Activated CD8-positive, alpha-beta memory T cell treated with anti-CD3 and anti-CD28 coated beads for 48 hours (primary cell): ENCODE measurements at regions not wholly inside any gene's neighbourhood (a gene's known extent, or its start where the extent isn't known, plus 50 kb on each side); places are given as distances from the start of the nearest gene placed in this dataset.
"Not testable (repeated sequence)": the region's sequence is repeated elsewhere in the genome, so short reads cannot be mapped to it uniquely, and the experiment has no call there.

Experiments used
- DNase-seq, 3 experiments: peaks; one replicate each; pipeline ENCODE4 v3.0.0-alpha.2; 2020; ENCODE audit warnings: low read depth in 2 of 3, low spot score in 2 of 3

- no peak for DNase-seq
Measured at GRCh38 chr6:10184371-10185227, 230.3 kb downstream of the TFAP2A start.

GRCh38 chr6:10180138-10181074 lies 234.5 kb downstream of the TFAP2A start:
- DNase-seq = no peak

DNA sequence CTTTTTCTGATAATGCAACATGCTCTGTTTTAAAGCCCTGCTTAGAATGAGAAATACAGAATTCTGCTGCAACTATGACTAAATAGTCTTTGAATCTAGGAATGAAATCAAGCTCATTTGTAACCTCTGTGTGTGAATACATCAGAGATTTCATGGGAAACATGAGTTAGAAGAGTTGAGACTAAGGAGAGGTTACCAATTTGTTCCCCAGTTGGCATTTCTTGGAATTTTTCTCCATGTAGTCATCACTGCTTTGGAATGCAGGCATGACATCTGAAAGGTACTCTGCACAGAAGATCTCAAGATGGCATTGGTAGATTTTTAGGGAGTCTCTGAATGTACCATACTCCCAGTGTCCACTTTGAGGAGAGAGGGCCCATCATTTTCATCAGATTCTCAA lies 237.2 kb downstream of the TFAP2A start:
- DNase-seq = no peak

DNA sequence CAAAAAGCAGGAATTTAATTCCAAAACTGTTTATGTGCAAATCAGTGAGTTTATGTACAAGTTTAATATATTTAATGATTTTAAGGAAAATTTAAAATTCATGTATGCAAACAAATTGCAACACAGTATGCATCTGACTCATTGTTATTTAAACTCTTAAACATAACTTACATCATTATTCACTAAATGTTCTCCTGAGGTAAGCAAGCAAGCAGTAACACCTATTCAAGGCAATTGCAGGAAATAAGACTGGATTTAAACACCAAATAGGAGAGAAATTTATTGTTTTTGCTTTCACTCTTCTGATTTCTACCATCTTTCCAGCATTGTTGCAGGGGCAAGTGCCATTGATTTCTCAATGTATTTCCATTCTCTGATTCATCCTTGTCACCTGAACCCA lies 239.5 kb downstream of the TFAP2A start:
- no peak for DNase-seq

DNA sequence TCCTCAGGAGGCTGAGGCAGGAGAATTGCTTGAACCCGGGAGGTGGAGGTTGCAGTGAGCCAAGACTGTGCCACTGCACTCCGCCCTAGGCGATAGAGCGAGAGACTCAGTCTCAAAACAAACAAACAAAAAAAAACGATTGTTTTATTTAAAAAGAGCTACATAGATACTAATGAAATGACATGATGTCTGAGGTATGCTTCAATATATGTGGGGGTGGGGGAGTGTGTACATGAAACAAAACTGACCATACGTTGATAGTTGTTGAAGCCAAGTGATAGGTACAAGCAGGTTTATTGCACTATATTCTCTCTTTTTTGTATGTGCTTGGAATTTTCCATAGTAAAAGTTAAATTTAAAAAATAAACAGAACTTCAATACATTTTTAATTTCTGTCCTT lies 240.1 kb downstream of the TFAP2A start:
- DNase-seq = no peak

DNA sequence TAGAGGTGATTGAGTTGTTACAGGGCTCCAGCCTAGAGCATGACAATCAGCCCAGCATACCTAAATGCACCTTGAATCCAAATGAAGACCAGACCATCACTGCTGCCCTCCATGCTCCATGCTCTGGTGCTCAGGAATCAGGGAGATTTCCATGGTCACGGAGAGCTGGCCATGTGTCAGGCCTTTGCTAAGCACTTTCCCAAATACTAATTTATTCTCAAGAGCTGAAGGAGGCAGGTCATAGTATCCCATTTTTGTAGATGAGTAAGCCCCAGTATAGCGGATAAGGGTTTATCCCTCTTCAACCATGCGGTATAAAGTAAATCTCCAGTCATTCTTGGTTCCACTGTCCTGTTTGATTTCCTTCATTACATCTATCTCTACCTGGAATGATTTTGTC lies 240.8 kb downstream of the TFAP2A start:
- no peak for DNase-seq

DNA sequence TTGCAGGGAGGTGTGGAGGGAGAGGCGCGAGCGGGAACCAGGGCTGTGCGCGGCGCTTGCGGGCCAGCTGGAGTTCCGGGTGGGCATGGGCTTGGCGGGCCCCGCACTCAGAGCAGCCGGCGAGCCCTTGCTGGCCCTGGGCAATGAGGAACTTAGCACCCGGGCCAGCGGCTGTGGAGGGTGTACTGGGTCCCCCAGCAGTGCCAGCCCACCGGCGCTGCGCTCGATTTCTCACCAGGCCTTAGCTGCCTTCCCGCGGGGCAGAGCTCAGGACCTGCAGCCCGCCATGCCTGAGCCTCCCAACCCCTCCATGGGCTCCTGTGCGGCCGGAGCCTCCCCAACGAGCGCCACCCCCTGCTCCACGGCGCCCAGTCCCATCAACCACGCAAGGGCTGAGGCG lies 243.2 kb downstream of the TFAP2A start:
- DNase-seq = not testable (repeated sequence)

- no peak for DNase-seq
Measured at GRCh38 chr6:10170816-10171215, 244.1 kb downstream of the TFAP2A start.

DNA sequence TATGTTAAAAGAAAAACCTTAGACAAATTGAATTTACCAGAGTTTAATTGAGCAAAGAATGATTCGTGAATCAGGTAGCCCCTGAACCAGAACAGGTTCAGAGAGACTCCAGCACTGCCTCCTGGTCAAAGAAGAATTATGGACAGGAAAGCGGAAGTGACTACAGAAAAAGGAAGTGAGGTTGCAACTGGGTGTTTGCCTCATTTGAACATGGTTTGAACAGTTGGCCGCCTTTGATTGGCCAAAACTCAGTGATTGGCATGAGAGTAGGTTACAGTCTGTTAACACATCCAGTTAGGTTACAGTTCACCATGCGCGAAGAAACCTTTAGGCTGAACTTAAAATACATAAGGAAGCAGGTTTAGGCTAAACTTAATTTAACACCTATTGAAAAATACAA lies 248.8 kb downstream of the TFAP2A start:
- no peak for DNase-seq

GRCh38 chr6:10163203-10163962 lies 251.5 kb downstream of the TFAP2A start:
- DNase-seq = no peak

- no peak for DNase-seq
Measured at GRCh38 chr6:10156875-10157274, 258.0 kb downstream of the TFAP2A start.

DNA sequence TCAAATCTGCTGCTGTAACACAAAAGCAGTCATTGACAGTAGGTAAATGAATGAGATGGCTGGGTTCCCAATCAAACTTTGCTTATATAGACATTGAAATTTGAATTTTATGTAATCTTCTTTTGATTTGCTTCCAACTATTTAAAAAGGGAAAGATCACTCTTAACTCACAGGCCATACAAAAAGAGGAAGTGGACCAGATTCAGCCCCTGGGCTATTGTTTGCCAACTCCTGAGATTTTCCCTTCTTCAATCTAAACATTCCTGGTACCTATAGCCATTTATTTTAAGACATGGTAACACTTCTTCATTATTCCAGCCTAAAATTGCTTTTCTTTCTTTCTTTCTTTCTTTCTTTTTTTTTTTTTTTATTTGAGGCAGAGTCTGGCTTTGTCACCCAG lies 260.6 kb downstream of the TFAP2A start:
- DNase-seq = no peak

DNA sequence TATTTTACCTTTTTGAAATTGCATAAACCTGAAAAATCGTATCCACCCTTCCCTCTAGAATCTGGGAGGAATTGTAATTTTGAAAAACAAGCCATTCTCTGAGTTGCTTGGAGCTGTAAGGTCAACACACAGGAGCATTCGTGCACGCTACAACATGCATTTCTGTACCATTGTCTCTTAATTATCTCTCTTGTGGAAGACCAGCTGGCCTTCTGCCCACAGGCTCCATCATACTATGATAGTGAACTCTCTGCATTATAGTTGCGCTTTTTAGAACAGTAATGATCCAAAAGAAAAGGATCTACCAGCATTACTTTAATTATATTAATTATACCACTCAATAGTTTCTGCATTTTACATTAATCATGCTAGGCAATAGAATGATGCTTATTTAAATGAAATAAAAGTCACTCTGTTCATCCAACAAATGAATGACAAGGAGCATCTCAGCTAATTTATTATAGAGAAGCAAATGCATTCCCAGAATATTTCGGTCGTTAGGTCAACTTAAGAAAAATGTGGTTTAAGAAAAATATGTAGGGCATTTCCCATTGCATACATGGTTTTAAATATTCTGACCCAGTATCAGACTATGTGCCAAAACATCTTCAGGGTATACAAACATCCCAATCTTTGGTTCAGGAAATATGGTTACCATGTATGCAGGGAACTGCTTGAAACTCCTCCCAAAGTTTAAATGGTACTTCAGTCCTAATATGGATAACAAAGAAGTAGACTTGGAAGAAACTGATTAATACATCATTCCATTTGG lies 263.5 kb downstream of the TFAP2A start:
- no peak for DNase-seq

DNA sequence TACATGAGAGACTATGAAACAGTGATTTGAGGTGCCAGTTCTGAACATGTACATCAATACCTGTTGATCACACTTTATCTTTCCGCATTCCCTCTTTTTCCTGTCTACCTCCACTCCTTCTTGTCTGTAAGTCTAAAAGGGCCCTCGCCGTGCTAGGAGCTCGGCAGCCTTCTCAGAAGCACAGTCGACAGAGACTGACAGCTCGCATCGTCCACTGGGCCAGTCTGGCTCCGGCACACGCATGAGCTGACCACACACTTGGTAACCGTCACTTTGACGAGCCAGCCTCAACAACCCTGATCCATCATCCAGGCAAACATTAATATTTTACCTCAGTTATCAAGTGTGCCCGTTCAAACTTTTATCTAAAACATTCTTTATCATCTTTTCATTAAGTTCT lies 265.3 kb downstream of the TFAP2A start:
- no peak for DNase-seq

GRCh38 chr6:10146715-10147451 lies 268.0 kb downstream of the TFAP2A start:
- no peak for DNase-seq

DNA sequence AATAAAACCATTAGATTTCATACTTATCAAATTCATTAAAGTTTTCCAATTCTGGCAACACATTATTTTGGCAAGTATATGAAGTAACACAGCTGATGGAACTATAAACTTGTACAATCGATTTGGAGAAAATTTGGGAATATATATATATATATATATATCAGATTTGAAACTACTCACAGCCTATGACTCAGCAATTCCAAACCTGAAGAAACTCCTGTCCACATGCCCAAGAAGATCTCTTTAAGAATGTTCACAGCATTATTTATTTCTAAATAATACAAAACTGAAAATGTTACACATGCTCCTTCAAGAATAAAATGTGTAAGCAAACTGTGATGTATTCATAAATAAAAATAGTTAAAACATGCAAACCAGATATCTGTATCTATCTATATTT lies 270.1 kb downstream of the TFAP2A start:
- DNase-seq = no peak

DNA sequence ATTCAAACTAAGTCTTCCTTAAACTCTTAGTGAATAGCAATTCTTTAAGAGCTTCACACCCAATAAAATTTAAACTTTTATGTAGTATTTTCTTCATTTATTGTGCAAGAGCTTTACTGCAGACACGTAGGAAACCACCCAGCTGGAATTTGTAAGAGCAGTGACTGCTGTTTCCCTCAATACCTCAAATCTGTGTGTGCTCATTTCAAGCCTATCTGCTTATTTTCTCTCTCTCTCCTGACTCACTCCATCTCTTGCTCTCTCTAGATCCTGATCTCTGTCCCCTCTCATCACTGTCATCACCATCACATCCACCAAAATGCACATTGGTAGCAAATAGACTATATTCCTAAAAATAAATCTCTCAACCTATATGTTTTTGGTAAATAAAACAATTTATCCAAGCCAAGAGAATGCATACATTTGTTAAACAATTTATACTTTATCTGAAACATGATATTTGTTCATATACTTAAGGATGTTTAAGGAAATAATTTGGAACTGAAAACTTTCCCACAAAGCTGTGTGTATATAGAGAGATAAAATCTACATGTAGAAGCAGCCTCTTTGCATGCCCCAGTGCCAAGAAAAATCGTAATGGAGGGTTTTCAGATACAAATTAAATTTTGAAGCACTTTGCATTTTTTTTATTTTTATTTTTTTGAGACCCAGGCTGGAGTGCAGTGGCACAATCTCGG lies 273.0 kb downstream of the TFAP2A start:
- DNase-seq = no peak

- no peak for DNase-seq
Measured at GRCh38 chr6:10140824-10141223, 274.1 kb downstream of the TFAP2A start.

- no peak for DNase-seq
Measured at GRCh38 chr6:10140136-10140535, 274.7 kb downstream of the TFAP2A start.
